ENCODE measurements at regions not wholly inside any gene's neighbourhood (a gene's known extent, or its start where the extent isn't known, plus 50 kb on each side); places are given as distances from the start of the nearest gene placed in this dataset.

DNA sequence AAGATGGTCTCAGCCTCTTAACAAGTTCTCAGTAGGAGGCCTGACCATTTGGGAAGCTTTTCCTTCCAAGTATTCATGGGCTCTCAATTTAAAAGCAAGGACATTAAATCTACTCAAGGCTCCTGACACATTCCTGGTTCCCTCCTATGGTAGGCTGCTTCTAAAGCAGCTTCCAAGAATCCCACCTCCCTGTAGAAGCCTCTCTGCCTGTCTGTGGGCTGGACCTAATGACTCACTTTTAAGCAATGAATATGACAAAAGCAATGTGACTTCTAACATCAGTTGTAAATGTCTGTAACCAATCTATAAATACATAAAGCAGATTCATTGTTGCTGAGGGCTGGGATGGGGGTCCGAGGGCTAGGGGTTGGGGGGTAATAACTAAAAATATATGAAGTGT lies 99.5 kb upstream of the FAM9B start:
- Mint-ChIP-seq H3K9me3 (peaks cover 4% of the 10 kb centered on the region; the same call in 2 of the 3 replicates), H3K27me3 (ENCODE audit: insufficient read depth, low read depth, poor library complexity) (peaks cover 1% of the 10 kb centered on the region), H3K27ac (no peak overlapping the region), H3K4me3 (no peak overlapping the region), H3K4me1 (peaks cover 11% of the 10 kb centered on the region), H3K36me3 (ENCODE audit: low read depth) (peaks cover 6% of the 10 kb centered on the region)
- H3K4me1 ChIP-seq (ENCODE audit: insufficient read depth), result no peaks in the 10 kb centered on the region
- DNase-seq (ENCODE audit: low spot score) (no peak), ATAC-seq (no peak)
- no peaks in the 10 kb centered on the region for H4K20me1 ChIP-seq (replicated peaks; ENCODE audit: insufficient read depth)
- H2AFZ ChIP-seq, result no peak overlapping the region
- no peak overlapping the region for H3K27ac ChIP-seq (ENCODE audit: low read depth)
- no peaks in the 10 kb centered on the region for H3F3A ChIP-seq (replicated peaks; ENCODE audit: low read depth)
- no peaks in the 10 kb centered on the region for H3K9me2 ChIP-seq (ENCODE audit: insufficient read depth)
- H3K79me2 ChIP-seq (replicated peaks; ENCODE audit: insufficient read depth), result no peaks in the 10 kb centered on the region
- H3K36me3 ChIP-seq (ENCODE audit: insufficient read depth), result no peaks in the 10 kb centered on the region
- TF ChIP-seq EZH2phosphoT487 (IDR thresholded peaks at IDR 0.05; ENCODE audit: unreplicated experiment) (no peak), JUNB (IDR thresholded peaks at IDR 0.05; ENCODE audit: unreplicated experiment) (no peak), STAT1 (IDR thresholded peaks at IDR 0.05; ENCODE audit: unreplicated experiment) (no peak), ZNF331 (CRISPR knock-in tag; IDR thresholded peaks at IDR 0.05; ENCODE audit: low read depth) (no peak), EZH2 (IDR thresholded peaks at IDR 0.05; ENCODE audit: low read depth, unreplicated experiment) (no peak), ZNF114 (CRISPR knock-in tag; IDR thresholded peaks at IDR 0.05) (no peak), POLR2AphosphoS5 (IDR thresholded peaks at IDR 0.05; ENCODE audit: low read depth) (no peak), NANOG (IDR thresholded peaks at IDR 0.05; ENCODE audit: borderline replicate concordance) (no peak), CREB1 (CRISPR knock-in tag; IDR thresholded peaks at IDR 0.05; ENCODE audit: low read depth) (no peak)
- TF ChIP-seq, protein P1, sequence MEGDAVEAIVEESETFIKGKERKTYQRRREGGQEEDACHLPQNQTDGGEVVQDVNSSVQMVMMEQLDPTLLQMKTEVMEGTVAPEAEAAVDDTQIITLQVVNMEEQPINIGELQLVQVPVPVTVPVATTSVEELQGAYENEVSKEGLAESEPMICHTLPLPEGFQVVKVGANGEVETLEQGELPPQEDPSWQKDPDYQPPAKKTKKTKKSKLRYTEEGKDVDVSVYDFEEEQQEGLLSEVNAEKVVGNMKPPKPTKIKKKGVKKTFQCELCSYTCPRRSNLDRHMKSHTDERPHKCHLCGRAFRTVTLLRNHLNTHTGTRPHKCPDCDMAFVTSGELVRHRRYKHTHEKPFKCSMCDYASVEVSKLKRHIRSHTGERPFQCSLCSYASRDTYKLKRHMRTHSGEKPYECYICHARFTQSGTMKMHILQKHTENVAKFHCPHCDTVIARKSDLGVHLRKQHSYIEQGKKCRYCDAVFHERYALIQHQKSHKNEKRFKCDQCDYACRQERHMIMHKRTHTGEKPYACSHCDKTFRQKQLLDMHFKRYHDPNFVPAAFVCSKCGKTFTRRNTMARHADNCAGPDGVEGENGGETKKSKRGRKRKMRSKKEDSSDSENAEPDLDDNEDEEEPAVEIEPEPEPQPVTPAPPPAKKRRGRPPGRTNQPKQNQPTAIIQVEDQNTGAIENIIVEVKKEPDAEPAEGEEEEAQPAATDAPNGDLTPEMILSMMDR (conservative IDR thresholded peaks at IDR 0.05; ENCODE audit: low read depth in 2 of 2), result no peak
- TF ChIP-seq, protein P2, sequence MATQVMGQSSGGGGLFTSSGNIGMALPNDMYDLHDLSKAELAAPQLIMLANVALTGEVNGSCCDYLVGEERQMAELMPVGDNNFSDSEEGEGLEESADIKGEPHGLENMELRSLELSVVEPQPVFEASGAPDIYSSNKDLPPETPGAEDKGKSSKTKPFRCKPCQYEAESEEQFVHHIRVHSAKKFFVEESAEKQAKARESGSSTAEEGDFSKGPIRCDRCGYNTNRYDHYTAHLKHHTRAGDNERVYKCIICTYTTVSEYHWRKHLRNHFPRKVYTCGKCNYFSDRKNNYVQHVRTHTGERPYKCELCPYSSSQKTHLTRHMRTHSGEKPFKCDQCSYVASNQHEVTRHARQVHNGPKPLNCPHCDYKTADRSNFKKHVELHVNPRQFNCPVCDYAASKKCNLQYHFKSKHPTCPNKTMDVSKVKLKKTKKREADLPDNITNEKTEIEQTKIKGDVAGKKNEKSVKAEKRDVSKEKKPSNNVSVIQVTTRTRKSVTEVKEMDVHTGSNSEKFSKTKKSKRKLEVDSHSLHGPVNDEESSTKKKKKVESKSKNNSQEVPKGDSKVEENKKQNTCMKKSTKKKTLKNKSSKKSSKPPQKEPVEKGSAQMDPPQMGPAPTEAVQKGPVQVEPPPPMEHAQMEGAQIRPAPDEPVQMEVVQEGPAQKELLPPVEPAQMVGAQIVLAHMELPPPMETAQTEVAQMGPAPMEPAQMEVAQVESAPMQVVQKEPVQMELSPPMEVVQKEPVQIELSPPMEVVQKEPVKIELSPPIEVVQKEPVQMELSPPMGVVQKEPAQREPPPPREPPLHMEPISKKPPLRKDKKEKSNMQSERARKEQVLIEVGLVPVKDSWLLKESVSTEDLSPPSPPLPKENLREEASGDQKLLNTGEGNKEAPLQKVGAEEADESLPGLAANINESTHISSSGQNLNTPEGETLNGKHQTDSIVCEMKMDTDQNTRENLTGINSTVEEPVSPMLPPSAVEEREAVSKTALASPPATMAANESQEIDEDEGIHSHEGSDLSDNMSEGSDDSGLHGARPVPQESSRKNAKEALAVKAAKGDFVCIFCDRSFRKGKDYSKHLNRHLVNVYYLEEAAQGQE (IDR thresholded peaks at IDR 0.05; ENCODE audit: unreplicated experiment), result no peak
- TF ChIP-seq, protein P3, sequence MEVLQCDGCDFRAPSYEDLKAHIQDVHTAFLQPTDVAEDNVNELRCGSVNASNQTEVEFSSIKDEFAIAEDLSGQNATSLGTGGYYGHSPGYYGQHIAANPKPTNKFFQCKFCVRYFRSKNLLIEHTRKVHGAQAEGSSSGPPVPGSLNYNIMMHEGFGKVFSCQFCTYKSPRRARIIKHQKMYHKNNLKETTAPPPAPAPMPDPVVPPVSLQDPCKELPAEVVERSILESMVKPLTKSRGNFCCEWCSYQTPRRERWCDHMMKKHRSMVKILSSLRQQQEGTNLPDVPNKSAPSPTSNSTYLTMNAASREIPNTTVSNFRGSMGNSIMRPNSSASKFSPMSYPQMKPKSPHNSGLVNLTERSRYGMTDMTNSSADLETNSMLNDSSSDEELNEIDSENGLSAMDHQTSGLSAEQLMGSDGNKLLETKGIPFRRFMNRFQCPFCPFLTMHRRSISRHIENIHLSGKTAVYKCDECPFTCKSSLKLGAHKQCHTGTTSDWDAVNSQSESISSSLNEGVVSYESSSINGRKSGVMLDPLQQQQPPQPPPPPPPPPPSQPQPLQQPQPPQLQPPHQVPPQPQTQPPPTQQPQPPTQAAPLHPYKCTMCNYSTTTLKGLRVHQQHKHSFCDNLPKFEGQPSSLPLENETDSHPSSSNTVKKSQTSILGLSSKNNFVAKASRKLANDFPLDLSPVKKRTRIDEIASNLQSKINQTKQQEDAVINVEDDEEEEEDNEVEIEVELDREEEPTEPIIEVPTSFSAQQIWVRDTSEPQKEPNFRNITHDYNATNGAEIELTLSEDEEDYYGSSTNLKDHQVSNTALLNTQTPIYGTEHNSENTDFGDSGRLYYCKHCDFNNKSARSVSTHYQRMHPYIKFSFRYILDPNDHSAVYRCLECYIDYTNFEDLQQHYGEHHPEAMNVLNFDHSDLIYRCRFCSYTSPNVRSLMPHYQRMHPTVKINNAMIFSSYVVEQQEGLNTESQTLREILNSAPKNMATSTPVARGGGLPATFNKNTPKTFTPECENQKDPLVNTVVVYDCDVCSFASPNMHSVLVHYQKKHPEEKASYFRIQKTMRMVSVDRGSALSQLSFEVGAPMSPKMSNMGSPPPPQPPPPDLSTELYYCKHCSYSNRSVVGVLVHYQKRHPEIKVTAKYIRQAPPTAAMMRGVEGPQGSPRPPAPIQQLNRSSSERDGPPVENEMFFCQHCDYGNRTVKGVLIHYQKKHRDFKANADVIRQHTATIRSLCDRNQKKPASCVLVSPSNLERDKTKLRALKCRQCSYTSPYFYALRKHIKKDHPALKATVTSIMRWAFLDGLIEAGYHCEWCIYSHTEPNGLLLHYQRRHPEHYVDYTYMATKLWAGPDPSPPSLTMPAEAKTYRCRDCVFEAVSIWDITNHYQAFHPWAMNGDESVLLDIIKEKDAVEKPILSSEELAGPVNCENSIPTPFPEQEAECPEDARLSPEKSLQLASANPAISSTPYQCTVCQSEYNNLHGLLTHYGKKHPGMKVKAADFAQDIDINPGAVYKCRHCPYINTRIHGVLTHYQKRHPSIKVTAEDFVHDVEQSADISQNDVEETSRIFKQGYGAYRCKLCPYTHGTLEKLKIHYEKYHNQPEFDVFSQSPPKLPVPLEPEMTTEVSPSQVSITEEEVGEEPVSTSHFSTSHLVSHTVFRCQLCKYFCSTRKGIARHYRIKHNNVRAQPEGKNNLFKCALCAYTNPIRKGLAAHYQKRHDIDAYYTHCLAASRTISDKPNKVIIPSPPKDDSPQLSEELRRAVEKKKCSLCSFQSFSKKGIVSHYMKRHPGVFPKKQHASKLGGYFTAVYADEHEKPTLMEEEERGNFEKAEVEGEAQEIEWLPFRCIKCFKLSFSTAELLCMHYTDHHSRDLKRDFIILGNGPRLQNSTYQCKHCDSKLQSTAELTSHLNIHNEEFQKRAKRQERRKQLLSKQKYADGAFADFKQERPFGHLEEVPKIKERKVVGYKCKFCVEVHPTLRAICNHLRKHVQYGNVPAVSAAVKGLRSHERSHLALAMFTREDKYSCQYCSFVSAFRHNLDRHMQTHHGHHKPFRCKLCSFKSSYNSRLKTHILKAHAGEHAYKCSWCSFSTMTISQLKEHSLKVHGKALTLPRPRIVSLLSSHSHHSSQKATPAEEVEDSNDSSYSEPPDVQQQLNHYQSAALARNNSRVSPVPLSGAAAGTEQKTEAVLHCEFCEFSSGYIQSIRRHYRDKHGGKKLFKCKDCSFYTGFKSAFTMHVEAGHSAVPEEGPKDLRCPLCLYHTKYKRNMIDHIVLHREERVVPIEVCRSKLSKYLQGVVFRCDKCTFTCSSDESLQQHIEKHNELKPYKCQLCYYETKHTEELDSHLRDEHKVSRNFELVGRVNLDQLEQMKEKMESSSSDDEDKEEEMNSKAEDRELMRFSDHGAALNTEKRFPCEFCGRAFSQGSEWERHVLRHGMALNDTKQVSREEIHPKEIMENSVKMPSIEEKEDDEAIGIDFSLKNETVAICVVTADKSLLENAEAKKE (CRISPR knock-in tag; IDR thresholded peaks at IDR 0.05), result no peak
- TF ChIP-seq, protein P4, sequence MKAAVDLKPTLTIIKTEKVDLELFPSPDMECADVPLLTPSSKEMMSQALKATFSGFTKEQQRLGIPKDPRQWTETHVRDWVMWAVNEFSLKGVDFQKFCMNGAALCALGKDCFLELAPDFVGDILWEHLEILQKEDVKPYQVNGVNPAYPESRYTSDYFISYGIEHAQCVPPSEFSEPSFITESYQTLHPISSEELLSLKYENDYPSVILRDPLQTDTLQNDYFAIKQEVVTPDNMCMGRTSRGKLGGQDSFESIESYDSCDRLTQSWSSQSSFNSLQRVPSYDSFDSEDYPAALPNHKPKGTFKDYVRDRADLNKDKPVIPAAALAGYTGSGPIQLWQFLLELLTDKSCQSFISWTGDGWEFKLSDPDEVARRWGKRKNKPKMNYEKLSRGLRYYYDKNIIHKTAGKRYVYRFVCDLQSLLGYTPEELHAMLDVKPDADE (IDR thresholded peaks at IDR 0.05), result no peak
- no peaks in the 10 kb centered on the region for H3K27me3 ChIP-seq (ENCODE audit: insufficient read depth)
- no peak overlapping the region for H3K4me2 ChIP-seq
- H3K4me3 ChIP-seq, result no peak overlapping the region

Measured in GM23338 (cell line).